NCI-H2196 (cell line): ENCODE measurements at regions not wholly inside any gene's neighbourhood (a gene's known extent, or its start where the extent isn't known, plus 50 kb on each side); places are given as distances from the start of the nearest gene placed in this dataset.

Source experiments
- DNase-seq: peaks from one replicate; lab custom pipeline; 2025; ENCODE audit not compliant: unreplicated experiment; lab: John Stamatoyannopoulos, UW

DNA sequence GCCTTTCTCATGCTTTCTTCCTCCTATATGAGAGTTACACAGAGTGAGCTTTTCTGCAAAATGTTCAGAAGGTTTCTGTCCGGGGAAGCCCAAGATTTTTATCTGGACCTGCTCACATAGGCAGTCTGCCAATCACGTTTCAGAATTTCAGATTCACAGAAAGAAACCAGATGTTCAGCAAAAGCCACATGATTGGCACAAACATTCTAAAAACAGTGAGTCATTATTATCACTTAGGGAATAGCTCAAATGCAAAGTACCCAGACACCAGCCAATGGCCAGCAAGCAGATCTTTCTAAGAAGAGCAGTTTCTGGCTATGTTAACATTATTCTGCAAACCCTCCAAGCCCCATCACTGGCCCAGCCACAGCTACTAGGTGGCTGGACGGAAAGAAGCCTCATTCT lies 1558.5 kb upstream of the TMEM132C start:
- DNase-seq: peak; percentile 2

DNA sequence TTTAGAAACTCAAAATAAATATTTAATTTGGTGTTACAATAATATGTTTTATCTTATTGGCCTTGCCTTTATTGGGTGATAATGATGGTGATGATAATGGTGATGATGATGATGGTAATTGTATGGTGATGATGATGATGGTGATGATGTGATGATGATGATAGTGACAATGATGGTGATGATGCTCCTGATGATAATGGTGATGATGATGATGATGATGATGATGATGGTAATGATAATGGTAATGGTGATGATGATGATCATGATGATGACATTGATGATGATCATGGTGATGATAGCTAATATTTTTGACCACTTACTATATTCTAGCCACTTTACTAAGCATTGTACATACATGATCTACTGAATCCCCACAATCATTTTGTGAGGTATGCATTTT lies 1548.6 kb upstream of the TMEM132C start:
- no peak for DNase-seq

DNA sequence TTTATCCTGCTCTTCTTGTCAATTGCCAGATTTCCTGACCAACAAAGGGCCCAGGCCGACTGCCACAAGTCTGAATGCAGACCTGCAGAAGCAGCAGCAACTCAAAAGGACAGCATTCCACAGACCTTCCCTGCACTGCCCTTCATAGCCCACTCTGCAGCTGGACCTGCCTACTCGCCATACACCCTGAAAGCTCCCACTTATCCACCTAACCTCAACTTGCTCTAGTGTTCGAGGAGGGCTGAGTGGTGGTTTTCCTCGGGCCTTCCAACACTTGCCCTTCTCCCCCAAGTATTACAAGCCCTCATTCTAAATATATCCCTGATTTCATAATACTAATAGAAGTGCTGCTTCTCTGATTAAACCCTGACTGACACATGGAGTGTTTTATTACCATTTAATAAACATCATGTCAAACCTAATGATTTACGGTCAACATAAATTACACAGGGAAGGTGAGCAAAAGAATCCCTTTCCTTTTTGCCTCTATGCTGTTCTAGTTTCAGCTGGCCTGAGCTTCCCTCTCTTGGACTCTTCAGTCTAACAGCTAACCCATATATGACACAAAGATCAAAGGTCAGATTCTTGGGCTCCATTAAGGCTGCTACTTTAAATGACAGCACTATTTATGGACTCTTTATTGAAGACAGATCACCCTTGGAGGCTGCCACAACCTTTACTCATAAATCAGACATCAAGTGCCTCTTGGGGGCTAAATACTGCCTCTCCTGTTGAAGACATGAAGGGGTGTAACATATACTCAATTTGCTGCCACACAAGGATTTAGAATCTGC lies 1546.9 kb upstream of the TMEM132C start:
- DNase-seq: no peak

DNA sequence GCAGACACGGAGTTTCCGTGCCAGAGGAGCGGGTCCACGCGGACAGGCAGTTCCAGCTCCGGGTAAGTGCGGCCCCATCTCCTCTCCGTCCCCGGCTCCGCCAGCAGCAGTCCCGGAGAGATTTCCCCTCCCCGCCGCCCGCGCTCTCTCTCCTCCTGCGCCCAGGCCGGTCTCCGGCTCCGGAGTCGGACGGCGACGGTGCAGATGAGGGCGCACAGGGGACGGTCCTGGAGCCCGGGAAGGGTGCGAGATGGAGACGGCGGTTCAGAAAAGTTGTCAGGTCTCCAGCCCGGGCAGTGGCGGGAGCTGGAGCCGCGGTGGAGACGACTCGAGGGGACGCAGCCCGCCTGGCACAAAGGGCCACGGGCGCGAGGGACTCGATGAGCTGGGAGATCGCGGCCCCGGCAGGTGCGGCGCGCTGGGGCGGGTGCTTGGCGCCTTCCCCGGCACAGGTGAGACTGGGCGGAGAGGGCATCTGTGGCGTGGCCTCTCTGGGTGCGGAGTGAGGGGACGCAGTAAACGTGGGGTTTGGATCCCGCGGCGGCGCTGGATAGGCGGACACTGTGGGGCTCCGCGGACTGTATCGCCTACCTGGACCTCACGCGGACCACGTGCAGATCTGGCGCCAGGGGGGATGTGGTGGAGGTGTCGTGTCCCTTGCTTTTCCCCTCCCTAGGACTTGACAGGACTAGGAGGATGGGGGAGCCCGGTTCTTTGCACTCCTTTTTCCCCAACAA lies 1540.3 kb upstream of the TMEM132C start:
- DNase-seq: no peak

GRCh38 chr12:126727218-126728075 lies 1539.5 kb upstream of the TMEM132C start:
- no peak for DNase-seq

DNA sequence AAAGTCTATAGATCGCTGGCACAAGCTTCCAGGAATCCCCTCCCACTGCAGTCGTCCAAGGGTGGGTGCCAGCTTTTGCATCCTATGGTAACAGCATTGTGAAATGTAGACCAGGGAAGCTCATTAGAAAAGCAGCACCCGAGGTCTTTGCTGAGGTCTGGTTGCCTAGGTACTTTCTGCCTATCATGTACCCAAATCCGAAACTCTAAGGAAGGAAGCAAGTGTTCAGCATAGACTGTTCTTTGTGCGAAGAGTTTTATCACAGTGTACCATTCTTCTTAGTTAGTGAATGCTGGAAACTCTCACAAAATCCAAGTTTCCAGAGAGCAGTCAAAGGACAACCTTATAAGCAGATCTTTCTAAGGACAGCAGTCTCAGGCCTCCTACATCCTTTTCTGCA lies 1532.7 kb upstream of the TMEM132C start:
- DNase-seq: no peak

GRCh38 chr12:126734710-126735109 lies 1532.3 kb upstream of the TMEM132C start:
- DNase-seq: no peak

DNA sequence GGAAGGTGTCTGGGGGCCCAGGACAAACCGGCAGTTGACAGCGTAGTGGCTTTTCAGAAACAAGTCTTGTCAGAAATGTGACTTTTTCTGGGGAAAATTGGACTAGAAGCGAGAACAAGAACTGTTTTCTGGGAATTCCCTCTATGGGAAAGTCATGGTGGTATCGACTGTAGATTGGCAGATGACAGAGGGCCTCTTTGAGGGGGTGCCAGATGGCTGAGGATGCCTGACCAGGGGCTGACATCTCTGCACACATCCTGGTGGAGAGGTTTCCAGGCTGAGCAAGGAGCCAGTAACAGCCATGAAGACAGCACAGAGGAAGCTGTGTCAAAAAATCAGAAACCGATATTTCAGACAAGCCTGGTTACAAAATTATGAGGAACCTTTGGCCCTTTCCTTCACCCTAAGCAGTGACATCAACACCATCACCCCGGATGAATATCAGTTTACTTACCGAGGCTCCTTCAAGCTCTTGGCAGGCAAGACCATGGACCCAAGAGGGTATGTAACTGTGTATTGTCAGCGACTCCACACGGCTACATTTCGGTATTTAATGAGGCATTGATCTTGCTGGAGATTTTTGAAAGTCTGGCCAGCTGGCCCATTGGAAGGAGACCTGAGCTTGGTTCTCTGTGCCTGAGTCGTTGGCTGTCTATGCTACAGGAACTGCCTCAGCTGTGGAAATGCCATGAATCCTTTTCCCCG lies 1525.3 kb upstream of the TMEM132C start:
- DNase-seq: no peak

- DNase-seq: no peak
Measured at GRCh38 chr12:126742241-126742641, 1524.7 kb upstream of the TMEM132C start.

DNA sequence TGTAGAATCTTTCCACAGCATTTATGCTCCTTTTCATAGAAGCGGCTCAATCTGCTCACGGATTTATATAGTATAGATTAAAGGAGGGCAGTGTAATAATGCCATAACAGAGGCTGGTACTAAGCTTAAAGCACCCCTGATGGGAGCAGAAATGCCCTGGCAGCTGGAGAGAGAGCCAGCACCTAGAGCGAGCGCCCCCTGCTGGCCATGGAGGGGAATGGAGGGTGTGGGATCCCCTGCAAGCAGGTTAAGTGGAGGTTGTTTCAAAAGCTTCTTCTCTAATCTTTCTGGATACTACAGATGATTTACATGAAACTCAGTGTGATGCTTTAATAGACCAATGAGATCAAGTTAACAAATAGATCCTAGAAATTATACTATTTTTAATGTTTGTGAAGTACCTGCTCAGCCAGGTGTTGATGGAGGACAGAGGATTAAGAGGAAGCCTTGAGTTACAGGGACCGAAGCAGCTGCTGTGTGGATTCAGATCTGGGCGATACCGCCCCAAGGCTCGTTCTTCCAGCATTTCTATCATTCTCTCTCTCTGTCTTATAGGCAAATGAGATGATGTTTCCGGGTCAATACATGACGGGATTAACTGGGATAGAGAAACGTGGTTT lies 1519.3 kb upstream of the TMEM132C start:
- no peak for DNase-seq

- DNase-seq: no peak
Measured at GRCh38 chr12:126752021-126752420, 1514.9 kb upstream of the TMEM132C start.

GRCh38 chr12:126757326-126757725 lies 1509.6 kb upstream of the TMEM132C start:
- DNase-seq: no peak

DNA sequence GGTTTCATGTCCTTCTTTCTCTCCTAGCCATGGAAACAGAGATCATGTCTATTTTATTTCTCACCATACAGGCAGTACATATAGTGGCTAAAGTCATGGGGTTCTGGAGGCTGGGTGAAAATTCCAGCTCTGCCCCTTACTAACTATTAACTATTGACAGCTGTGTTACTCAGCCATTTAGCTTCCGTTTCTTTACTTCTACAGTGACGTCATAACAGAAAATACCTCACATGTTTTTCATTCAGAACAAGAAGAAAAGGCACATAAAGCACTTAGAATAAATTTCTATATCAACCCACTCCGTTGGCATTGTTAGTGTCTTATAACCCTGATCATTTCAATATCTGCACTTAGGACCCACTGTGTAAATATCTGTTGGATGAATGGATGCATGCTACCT lies 1506.9 kb upstream of the TMEM132C start:
- no peak for DNase-seq

GRCh38 chr12:126761420-126761819 lies 1505.5 kb upstream of the TMEM132C start:
- DNase-seq: no peak

DNA sequence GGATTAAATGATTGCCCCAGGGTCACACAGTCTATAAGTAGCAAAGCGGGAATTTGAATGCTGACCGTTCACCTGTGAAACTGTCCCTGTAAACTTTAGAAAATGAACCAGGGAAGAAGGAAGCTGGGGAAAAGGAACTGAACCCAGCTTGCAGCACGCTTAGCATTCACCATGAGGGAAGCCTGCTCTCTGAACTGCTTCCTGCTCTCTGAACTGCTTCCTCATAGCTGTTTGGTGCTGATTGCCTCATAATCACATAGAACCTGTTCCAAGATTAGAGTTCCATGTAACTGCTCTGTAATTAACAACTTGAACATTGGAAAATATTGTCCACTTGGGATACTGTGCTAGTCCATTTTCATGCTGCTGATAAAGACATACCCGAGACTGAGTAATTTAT lies 1504.8 kb upstream of the TMEM132C start:
- DNase-seq: no peak

GRCh38 chr12:126763359-126763758 lies 1503.6 kb upstream of the TMEM132C start:
- DNase-seq: no peak

- DNase-seq: no peak
Measured at GRCh38 chr12:126767334-126767733, 1499.6 kb upstream of the TMEM132C start.

- no peak for DNase-seq
Measured at GRCh38 chr12:126768517-126768916, 1498.5 kb upstream of the TMEM132C start.

DNA sequence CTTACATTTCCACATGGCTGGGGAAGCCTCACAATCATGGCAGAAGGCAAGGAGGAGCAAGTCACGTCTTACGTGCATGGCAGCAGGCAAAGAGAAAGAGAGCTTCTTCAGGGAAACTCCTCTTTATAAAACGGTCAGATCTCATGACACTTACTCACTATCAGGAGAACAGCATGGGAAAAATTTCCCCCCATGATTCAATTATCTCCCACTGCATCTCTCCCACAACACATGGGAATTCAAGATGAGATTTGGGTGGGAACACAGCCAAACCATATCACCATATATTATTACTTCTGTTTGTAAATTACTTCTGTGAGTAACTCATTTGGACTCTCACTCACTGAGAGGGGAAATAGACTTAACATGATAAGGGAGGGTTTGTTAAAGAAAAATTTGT lies 1496.8 kb upstream of the TMEM132C start:
- DNase-seq: no peak

DNA sequence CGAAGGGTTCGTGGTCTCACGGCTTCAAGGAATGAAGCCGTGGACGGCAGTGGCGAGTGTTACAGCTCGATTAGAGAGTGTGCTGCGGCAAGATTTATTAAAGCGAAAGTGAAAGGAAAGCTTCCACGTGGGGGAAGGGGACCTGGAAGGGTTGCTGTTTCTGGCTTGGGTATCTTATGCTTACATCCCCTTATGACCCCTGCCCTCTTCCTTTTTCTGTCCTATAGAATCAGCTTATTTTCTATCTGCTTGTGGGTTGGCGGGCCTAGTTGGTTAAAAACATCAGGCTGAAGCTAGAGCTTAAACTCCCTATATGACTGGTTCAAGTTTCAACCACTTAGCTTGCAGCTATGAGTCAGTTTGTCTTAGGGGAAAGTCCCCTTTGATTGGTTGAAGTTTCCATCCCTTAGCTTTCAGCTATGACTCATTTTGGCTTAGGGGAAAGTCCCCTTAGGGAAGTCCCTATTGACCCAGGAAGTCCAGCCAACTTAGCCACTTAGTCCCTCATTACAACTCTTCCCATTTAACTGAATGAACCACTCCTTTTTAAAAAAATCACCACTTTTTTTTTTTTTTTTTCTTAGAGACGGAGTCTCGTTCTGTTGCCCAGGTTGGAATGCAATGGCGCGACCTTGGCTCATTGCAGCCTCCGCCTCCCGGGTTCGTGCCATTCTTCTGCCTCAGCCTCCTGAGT lies 1494.7 kb upstream of the TMEM132C start:
- peak; percentile 9 for DNase-seq
